AG10803 (cell line): ENCODE measurements at regions not wholly inside any gene's neighbourhood (a gene's known extent, or its start where the extent isn't known, plus 50 kb on each side); places are given as distances from the start of the nearest gene placed in this dataset.

Source experiments
- DNase-seq: peaks from one replicate; pipeline ENCODE4 v3.0.0; 2010; ENCODE audit warnings: low read depth
- H3K4me3 ChIP-seq: 2 replicates; pipeline ENCODE4 v1.5.1; 2011; ENCODE audit warnings: mild to moderate bottlenecking, low read length, control low read depth
- TF ChIP-seq, protein P1 (sequence below): conservative IDR thresholded peaks from 2 replicates; pipeline ENCODE4 v1.5.1; 2011; ENCODE audit warnings: mild to moderate bottlenecking, low read length, control low read depth, inconsistent platforms

DNA sequence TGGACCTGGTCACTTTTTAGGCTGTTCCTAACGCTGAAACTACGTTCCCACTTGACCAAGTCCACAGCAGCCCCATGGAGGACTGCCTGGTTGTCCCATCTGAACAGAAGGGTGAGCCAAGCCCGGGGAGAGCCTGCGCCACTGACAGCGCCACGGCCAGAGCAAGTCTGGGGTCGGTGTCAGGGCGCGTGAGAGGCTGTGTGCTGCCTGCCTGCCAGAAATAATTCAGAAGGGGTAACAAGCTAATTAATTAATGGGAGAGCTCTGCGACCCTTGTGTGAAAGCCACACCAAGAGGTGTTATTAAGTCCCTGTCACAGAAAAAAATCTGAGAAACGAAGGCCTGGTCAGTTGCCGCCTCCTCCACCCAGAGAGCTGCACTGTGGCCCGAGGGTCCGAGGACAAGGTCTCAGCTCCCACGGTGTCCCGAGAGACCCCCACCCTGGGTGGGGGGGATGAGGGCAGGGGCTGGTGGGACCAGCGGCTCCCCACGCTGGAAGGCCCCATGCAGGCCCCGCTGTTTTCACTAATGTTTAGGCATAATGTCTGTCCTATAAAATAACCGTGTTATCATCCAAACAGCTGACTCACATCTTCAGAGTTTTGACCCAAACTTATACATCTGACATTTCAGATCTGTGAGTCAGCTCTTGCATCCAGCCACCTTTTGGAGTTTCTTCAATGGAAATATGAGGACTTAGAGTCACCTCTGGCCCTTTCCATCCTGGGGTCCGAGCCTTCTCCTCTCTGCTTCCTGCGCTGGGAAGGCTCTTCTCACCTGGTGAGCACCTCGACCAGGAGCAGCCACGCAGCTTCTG is 58.5 kb downstream of the DLL1 start:
- TF ChIP-seq, protein P1, sequence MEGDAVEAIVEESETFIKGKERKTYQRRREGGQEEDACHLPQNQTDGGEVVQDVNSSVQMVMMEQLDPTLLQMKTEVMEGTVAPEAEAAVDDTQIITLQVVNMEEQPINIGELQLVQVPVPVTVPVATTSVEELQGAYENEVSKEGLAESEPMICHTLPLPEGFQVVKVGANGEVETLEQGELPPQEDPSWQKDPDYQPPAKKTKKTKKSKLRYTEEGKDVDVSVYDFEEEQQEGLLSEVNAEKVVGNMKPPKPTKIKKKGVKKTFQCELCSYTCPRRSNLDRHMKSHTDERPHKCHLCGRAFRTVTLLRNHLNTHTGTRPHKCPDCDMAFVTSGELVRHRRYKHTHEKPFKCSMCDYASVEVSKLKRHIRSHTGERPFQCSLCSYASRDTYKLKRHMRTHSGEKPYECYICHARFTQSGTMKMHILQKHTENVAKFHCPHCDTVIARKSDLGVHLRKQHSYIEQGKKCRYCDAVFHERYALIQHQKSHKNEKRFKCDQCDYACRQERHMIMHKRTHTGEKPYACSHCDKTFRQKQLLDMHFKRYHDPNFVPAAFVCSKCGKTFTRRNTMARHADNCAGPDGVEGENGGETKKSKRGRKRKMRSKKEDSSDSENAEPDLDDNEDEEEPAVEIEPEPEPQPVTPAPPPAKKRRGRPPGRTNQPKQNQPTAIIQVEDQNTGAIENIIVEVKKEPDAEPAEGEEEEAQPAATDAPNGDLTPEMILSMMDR, result no peak
- no peak overlapping the region for H3K4me3 ChIP-seq
- no peak for DNase-seq

DNA sequence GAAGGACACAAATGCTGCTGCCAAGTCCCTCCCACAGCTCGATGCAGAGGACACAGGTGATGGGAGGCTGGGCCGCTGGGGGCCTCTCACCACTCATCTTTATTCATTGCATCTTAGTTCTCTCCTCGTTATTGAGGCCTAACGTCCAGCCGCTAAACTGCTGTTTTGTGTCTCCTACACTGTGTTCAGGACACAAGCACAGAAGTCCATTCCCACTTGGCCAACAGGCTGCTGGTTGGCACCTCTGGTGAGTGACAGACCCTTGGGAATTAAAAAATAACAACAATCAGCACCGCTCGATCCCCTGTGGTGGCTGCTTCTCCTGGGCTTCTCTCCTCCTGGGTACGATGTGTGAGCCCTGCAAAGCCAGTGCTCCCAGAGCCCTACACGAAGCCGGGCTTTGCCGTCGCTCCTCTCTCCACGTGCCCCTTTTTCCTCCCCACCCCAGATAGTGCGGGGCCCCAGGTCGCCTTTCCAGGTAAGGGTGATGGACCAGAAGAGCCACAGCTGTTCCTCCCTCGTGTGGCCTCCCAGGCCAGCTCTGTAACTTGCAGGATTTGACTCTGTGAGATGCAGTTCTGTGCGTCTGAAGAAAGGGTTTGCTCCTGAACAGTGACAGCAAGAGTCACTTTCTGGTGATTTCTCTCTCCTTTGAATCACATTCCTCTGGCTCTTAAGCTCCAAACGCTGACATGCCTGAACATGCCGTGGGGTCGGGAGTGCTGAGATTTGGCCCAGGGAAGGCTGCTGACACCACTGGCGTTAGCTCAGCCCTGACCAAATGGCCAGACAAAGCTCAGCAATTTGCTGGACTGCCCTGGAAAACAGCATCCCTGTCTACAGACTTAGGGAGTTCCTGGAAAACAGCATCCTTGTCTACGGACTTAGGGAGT is 59.3 kb downstream of the DLL1 start:
- TF ChIP-seq, protein P1, result no peak
- DNase-seq, result peak; percentile 5
- H3K4me3 ChIP-seq, result no peak overlapping the region

GRCh38 chr6:170230520-170231292 is 60.2 kb downstream of the DLL1 start:
- DNase-seq, result no peak
- no peak overlapping the region for H3K4me3 ChIP-seq
- TF ChIP-seq, protein P1, result no peak

GRCh38 chr6:170229851-170230519 is 60.9 kb downstream of the DLL1 start:
- TF ChIP-seq, protein P1, result no peak
- H3K4me3 ChIP-seq, result no peak overlapping the region
- no peak for DNase-seq

DNA sequence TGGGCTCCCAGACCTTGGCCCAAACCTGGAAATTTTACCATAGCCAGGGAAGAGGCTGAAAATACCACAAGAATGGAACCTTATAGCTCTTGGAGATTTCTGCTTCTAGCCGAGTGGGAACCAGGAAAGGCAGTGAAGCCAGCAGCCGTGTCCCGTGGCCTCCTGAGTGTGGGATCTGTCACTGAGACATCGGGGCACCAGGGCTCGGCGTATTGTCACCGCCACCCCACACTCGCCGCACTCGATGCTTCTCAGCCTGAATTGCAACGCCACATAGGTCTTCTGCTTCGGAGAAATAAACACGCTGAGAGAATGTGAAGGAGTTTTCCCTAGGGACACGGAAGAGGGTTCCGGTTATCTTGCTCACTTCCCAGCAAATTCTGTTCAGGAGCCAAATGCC is 61.5 kb downstream of the DLL1 start:
- no peak for DNase-seq
- TF ChIP-seq, protein P1, result no peak
- H3K4me3 ChIP-seq, result no peak overlapping the region

DNA sequence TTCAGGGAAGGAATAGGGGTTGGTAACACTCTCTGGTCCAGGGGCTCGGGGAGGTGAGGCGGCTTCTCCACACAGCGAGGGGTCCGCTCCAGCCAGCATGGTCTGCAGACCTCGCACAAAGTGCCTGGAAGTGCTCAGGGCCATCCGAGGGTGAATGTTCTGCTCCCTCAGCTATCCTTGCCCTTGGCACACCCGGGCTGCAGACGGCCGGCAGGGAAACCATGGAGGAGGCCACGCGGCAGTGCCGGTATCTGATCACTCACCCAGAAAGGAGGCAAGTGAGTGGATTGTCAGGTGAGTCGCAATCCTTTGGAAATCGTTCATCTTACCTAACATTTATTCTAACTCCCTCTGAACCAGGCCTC is 62.0 kb downstream of the DLL1 start:
- TF ChIP-seq, protein P1, result no peak
- no peak overlapping the region for H3K4me3 ChIP-seq
- DNase-seq, result no peak
